ENCODE measurements at regions not wholly inside any gene's neighbourhood (a gene's known extent, or its start where the extent isn't known, plus 50 kb on each side); places are given as distances from the start of the nearest gene placed in this dataset.

DNA sequence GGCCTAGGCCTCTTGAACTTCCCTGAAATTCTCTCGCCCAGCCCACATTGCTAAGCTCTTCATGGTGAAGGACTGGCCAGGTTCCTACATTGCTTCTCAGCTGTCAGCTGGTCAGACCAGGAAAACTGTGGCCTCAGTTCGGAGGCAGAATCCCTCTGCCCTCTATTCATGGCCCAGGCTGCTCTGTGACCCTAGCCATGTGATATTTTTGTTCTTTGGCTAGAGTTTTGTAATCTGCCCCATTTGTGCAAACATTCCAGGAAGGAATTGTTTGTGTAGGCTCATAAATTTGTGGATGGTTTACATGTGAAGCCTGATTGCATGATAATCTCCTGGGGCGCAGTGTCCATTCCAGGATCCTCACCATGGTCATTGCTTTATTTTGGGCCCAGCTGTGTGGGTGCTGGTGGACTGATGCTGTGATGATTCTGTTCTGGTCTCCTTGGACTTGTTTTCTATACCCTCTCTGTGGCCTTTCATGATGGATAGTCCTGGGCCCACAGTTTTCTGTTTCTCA, 149.1 kb upstream of the E2F8 start:
- TF ChIP-seq, protein P1, sequence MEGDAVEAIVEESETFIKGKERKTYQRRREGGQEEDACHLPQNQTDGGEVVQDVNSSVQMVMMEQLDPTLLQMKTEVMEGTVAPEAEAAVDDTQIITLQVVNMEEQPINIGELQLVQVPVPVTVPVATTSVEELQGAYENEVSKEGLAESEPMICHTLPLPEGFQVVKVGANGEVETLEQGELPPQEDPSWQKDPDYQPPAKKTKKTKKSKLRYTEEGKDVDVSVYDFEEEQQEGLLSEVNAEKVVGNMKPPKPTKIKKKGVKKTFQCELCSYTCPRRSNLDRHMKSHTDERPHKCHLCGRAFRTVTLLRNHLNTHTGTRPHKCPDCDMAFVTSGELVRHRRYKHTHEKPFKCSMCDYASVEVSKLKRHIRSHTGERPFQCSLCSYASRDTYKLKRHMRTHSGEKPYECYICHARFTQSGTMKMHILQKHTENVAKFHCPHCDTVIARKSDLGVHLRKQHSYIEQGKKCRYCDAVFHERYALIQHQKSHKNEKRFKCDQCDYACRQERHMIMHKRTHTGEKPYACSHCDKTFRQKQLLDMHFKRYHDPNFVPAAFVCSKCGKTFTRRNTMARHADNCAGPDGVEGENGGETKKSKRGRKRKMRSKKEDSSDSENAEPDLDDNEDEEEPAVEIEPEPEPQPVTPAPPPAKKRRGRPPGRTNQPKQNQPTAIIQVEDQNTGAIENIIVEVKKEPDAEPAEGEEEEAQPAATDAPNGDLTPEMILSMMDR (conservative IDR thresholded peaks at IDR 0.05; ENCODE audit: low read depth, low read length): no peak
- TF ChIP-seq EZH2 (IDR thresholded peaks at IDR 0.05; ENCODE audit: borderline replicate concordance, low read depth, low read length, poor library complexity, severe bottlenecking): no peak

Measured in A673 (cell line).